G401 (cell line): ENCODE measurements at regions not wholly inside any gene's neighbourhood (a gene's known extent, or its start where the extent isn't known, plus 50 kb on each side); places are given as distances from the start of the nearest gene placed in this dataset.
A peak's percentile ranks its signal among the peaks of the same experiment; 100 is the strongest.
"Not testable (repeated sequence)": the region's sequence is repeated elsewhere in the genome, so short reads cannot be mapped to it uniquely, and the experiment has no call there.

Experiments
- DNase-seq: peaks from one replicate; pipeline ENCODE4 v3.0.0-alpha.2; 2015; ENCODE audit warnings: low spot score
- in situ Hi-C: cut with HindIII; loops from 2 replicates; pipeline ENCODE4 v1.10.0; 2016; ENCODE audit warnings: low sequenced_read_pairs, mixed read lengths

DNA sequence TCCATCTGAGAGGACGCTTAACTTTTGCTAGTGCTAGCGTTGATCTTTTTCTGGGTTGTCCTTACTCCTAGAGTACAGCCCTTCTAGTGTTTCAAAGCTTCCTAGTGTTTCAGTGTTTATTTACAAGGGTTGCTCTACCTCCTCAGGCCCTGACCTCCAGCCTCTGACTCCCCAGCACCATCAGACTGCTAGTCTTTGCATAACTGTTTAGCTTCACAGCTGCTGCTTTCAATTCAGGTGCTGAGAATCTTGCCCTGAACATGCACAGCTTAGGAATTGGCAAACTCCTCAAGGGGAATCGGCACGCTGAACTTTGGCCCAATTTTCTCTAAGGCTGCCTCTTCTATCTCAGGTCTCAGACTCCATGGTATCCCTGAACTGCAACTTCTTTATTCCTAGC is 52.9 kb downstream of the OR52B4 start:
- in situ Hi-C loops, DNase-seq: not testable (repeated sequence)

DNA sequence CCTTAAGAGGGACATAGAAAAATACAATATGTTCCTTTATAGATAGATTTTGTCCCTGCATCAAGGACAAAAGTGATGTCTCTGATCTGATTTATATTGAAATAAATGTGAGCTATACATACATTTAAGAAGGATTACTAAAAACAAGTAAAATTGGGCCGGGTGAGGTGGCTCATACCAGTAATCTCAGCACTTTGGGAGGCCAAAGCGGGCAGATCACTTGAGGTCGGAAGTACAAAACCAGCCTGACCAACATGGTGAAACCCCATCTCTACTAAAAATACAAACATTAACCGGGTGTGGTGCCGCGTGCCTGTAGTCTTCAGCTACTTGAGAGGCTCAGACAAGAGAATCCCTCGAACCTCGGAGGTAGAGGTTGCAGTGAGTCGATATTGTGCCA is 91.0 kb downstream of the OR52B4 start:
- in situ Hi-C loops, DNase-seq: not testable (repeated sequence)

GRCh38 chr11:4251085-4251484 is 117.1 kb downstream of the OR52B4 start:
- DNase-seq, in situ Hi-C loops: not testable (repeated sequence)

GRCh38 chr11:4249475-4249874 is 118.7 kb downstream of the OR52B4 start:
- in situ Hi-C loops, DNase-seq: not testable (repeated sequence)

- DNase-seq, in situ Hi-C loops: not testable (repeated sequence)
Measured at GRCh38 chr11:4237771-4238170, 130.4 kb downstream of the OR52B4 start.

- in situ Hi-C loops, DNase-seq: not testable (repeated sequence)
Measured at GRCh38 chr11:4218857-4219256, 124.3 kb downstream of the RRM1 start.

DNA sequence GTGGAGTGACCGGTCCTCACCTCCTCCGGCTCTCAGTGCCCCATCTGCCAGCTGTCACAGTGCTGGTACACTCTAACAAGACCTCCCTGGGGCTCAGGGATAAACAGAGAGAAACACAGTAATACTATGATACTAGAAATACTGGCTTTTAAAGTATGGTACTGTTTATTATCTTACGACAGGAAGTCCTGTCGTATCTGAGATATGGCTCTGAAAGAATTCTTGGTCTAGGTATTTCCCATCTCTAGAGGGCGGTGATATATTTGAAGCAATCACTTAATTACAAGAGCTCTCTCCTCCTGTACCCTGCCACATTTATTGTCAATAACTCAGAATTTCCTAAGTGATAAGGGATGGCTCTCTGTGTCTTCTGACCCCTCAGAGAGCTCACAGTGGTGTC is 119.1 kb downstream of the RRM1 start:
- in situ Hi-C loops = no loop called here
- DNase-seq = no peak

DNA sequence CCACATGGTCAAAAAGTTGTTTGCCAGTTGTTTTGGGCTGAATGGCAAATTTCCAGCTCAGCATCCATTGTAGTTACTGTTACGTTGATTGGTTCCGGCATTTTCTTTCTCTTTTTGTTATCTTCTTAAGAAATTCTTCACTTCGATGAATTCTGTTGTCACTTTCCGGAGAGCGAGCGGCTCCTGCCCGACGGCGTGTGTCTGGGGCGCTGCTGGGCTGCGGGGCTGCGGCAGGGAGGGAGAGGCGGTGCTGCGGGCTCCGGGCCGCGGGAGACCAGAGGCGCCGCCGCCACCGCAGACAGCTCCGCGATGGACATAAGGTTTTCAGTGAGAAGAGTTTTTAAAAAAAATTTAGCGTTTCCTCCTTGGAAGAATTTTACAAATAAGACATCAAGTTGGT is 117.4 kb downstream of the RRM1 start:
- in situ Hi-C loops = no loop called here
- no peak for DNase-seq

- no peak for DNase-seq
- in situ Hi-C loops = no loop called here
Measured at GRCh38 chr11:4203603-4204360, 109.2 kb downstream of the RRM1 start.

DNA sequence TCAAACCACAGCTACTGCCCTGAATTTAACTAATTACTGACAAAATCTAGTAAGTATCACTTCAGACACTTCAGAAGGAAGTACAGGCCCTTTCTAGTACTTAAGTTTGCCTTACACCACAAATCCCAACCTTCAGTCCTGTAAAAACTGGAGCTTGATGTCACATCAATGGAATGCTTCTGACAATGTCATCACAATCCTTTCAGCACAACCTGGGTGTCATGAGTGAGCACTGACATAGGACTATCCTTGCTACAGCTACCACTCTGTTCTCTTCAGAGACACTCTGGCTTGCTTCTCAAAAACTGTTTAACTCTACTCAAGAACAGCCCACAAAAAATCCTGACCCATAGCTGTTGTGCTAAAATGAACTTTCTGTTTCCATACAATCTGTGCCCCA is 108.2 kb downstream of the RRM1 start:
- no peak for DNase-seq
- in situ Hi-C loops = no loop called here

GRCh38 chr11:4197112-4197511 is 102.5 kb downstream of the RRM1 start:
- in situ Hi-C loops = no loop called here
- DNase-seq = no peak

- no peak for DNase-seq
Measured at GRCh38 chr11:4195909-4196308, 101.3 kb downstream of the RRM1 start.

DNA sequence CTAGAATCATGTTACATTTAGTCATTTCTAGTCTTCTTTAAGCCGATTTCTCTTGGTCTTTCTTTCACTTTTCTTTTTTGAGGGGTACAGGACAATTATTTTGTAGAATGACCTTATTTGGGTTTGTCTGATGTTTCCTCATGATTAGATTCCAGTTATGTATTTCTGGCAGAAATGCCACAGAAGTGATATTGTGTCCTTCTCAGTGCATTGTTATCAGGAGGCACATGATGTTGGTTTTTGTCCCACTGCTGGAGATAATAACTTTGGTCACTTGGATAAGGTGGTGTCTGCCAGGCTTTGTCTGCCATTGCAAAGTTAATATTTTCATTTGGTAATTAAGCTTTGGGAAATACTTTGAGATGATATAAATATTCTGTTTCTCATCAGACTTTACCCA is 100.3 kb downstream of the RRM1 start:
- in situ Hi-C loops = no loop called here
- DNase-seq = no peak

More at GRCh38 chr11:4195909-4196308, 101.3 kb downstream of the RRM1 start:
- in situ Hi-C loops = no loop called here

DNA sequence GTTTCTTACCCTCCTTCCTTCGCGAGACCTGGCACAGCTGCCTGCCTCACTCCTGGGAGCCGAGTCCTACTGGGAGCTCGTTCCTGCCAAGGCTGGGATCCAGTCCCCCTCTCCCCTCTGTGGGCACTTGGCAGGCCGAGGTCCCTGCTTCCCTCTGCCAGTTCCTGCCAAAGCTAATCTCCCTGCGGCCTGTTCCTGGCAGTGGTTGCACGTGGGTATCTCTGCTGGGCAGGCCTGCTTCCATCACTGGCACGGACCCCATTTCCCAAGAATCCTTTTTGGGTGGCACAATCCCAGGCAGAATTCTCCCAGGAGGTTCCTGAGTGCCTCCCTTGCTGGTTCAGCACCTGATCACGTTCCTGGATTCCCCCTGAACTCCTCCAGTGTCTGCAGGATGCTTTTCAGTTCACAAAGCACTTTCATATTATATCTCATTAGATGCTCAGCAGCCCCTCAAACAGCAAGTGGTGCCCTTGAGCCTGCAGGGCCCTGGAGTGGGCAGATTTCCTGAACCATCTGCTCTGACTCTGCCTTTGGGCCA is 96.5 kb downstream of the RRM1 start:
- in situ Hi-C loops = no loop called here
- peak; percentile 87 for DNase-seq

DNA sequence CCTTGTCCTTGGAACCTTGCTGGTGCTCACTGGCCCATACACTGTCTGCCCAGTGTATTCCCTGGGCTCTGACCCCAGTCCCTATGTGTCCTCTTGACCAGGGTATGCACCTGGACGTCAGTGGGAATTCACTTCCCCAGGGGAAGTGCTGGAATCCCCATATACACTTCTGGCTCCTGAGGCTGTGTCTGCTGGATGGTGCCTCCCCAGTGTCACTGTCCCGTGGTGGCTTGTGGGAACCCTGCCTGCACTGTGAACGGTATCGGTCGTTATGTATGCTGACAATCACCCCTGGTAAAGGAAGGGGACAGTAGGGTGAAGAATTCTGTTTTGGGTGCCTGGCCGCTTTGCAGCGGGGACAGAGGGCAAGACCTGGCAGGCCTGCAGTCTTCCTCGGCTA is 95.9 kb downstream of the RRM1 start:
- in situ Hi-C loops = no loop called here

GRCh38 chr11:4190098-4190497 is 95.5 kb downstream of the RRM1 start:
- in situ Hi-C loops = no loop called here
- DNase-seq = no peak

More for the DNA sequence above, 95.9 kb downstream of the RRM1 start:
- no peak for DNase-seq
